ENCODE measurements at regions not wholly inside any gene's neighbourhood (a gene's known extent, or its start where the extent isn't known, plus 50 kb on each side); places are given as distances from the start of the nearest gene placed in this dataset.

DNA sequence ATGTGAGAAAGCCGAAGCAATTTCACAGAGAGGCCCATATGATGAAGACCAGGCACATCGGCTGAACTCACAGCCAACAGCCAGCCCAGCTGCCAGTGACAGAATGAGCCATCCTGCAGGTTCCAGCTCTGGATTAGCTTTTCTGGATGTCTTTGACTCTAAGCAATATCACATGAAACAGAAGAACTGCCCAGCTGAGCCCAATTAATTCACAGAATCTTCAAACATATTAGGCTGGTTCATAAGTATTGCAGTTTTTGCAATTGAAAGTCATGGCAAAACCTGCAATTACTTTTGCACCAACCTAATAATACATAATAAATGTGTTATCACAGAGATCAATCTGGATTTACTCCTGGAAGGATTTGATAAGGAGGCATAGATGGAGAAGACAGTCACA is 299.9 kb downstream of the RAB28 start:
- TF ChIP-seq CTCF (IDR thresholded peaks at IDR 0.05; ENCODE audit: extremely low read depth, insufficient read depth, missing control alignments) = no peak
- in situ Hi-C loops (cut with MboI; ENCODE audit: low pct_unique_long_range_greater_than_20kb, low sequenced_read_pairs, unreplicated experiment) = no loop called here
- DNase-seq (ENCODE audit: low spot score) = no peak

GRCh38 chr4:13182133-13182532 is 302.0 kb downstream of the RAB28 start:
- in situ Hi-C loops (cut with MboI; ENCODE audit: low pct_unique_long_range_greater_than_20kb, low sequenced_read_pairs, unreplicated experiment) = no loop called here
- no peak for TF ChIP-seq CTCF (IDR thresholded peaks at IDR 0.05; ENCODE audit: extremely low read depth, insufficient read depth, missing control alignments)
- DNase-seq (ENCODE audit: low spot score) = no peak

DNA sequence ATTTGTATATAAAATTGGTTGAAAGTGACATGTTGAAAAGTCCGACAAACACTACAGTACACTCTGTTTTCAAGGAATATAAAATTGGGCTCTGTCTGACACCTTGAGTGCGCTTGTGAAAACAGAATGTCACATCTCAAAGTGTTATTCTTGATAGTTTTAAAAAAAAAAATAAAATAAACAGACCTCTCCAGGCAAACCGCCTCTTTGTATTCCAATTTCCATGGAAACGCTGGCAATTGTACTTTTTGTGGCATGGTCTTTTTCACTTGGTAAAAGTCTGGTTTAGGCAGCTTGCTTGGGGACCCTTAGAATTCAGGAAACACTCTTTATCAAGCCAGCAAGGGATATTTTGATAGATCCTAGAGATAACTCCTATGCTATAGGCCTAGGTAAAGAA is 302.5 kb downstream of the RAB28 start:
- in situ Hi-C loops (cut with MboI; ENCODE audit: low pct_unique_long_range_greater_than_20kb, low sequenced_read_pairs, unreplicated experiment) = no loop called here
- no peak for TF ChIP-seq CTCF (IDR thresholded peaks at IDR 0.05; ENCODE audit: extremely low read depth, insufficient read depth, missing control alignments)
- DNase-seq (ENCODE audit: low spot score) = no peak

- no peak for DNase-seq (ENCODE audit: low spot score)
- no peak for TF ChIP-seq CTCF (IDR thresholded peaks at IDR 0.05; ENCODE audit: extremely low read depth, insufficient read depth, missing control alignments)
- in situ Hi-C loops (cut with MboI; ENCODE audit: low pct_unique_long_range_greater_than_20kb, low sequenced_read_pairs, unreplicated experiment) = no loop called here
Measured at GRCh38 chr4:13180701-13181100, 303.4 kb downstream of the RAB28 start.

DNA sequence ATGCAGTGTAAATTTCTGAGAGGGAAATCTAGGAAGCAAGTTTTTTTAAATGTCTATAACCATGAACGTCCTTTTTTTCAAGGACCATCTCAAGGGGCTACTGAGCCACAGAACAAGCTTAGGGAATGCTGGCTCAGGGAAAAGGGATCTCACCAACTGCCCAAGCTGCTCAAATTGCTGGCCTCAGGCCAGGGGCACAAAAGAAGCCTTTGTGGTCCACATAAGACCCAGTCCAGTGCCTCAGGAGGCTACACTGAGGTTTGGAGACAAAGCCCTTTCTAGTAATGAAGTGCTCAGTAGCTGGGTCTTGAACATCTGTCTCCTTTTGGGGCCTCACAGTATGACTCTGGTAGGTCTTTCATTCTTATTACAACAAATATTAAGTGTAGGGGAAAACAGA is 305.5 kb downstream of the RAB28 start:
- in situ Hi-C loops (cut with MboI; ENCODE audit: low pct_unique_long_range_greater_than_20kb, low sequenced_read_pairs, unreplicated experiment) = no loop called here
- DNase-seq (ENCODE audit: low spot score) = no peak
- no peak for TF ChIP-seq CTCF (IDR thresholded peaks at IDR 0.05; ENCODE audit: extremely low read depth, insufficient read depth, missing control alignments)

DNA sequence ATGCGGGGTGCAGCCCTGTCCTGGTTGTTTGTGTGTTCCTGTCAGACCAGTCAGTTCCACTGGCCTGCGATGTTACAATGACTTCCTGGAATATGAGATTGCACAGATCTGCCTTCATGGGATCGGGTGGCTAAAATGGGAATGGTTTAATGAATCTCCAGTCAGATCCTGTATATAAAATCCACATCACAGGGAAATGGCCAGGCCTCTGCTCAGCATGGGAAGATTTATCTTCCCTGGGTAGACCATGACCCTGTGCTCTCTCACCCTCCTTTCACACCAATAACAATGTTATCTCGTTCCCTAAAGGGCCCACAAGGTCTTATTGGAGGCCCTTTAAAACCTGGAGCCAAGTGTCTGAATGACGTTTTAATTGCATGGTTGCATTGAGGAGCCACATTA is 307.4 kb downstream of the RAB28 start:
- TF ChIP-seq CTCF (IDR thresholded peaks at IDR 0.05; ENCODE audit: extremely low read depth, insufficient read depth, missing control alignments) = no peak
- in situ Hi-C loops (cut with MboI; ENCODE audit: low pct_unique_long_range_greater_than_20kb, low sequenced_read_pairs, unreplicated experiment) = no loop called here

DNA sequence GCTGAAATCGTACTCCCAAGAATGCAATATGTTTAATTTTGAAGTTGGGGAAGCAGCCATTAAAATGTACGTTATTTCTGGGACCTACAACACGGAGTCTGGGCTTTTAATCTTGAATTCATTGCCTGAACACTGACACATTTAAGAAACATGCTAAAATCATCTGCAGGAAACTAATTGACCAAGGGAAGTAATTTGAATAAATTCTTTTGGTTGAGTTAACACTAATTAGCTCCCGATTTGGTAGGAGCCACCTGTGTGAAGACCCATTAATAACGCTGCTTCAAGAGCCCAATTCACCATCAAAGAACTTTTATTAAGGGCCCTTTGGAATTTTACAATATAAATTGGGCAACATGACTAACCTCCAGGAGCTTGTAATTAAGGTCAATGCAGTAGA is 309.2 kb downstream of the RAB28 start:
- no peak for TF ChIP-seq CTCF (IDR thresholded peaks at IDR 0.05; ENCODE audit: extremely low read depth, insufficient read depth, missing control alignments)
- in situ Hi-C loops (cut with MboI; ENCODE audit: low pct_unique_long_range_greater_than_20kb, low sequenced_read_pairs, unreplicated experiment) = no loop called here
- DNase-seq (ENCODE audit: low spot score) = no peak

More for the DNA sequence above, 307.4 kb downstream of the RAB28 start:
- no peak for DNase-seq (ENCODE audit: low spot score)

Measured in GM13977 (cell line).